ENCODE measurements at regions not wholly inside any gene's neighbourhood (a gene's known extent, or its start where the extent isn't known, plus 50 kb on each side); places are given as distances from the start of the nearest gene placed in this dataset.

DNA sequence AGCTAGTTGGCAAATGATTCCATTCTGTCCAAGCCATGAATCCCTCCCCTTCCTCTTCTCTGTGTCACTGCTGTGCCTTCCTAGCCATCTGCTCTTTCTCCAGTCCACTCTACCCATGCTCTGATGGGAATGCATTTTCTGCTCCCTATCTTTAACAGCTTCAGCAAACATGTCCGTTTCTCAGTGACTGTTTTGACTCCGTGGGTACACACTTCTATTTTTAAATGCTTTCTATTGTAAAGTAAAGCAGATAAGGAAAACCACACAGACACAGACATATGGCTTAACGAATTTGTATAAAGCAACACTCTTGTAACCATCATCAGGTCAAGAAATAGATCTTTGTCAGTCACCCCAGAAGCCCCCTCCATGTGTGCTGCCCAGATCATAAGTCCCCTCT lies 72.4 kb upstream of the KLHL13 start:
- no peak overlapping the region for H3K4me3 ChIP-seq (ENCODE audit: low read depth, low read length, poor library complexity, severe bottlenecking)
- H2AFZ ChIP-seq (ENCODE audit: low read length), result no peak overlapping the region
- no peaks in the 10 kb centered on the region for H3K9me3 ChIP-seq (ENCODE audit: low read length)
- no peak for TF ChIP-seq EZH2 (IDR thresholded peaks at IDR 0.05; ENCODE audit: borderline replicate concordance, low read length)
- TF ChIP-seq, protein P1, sequence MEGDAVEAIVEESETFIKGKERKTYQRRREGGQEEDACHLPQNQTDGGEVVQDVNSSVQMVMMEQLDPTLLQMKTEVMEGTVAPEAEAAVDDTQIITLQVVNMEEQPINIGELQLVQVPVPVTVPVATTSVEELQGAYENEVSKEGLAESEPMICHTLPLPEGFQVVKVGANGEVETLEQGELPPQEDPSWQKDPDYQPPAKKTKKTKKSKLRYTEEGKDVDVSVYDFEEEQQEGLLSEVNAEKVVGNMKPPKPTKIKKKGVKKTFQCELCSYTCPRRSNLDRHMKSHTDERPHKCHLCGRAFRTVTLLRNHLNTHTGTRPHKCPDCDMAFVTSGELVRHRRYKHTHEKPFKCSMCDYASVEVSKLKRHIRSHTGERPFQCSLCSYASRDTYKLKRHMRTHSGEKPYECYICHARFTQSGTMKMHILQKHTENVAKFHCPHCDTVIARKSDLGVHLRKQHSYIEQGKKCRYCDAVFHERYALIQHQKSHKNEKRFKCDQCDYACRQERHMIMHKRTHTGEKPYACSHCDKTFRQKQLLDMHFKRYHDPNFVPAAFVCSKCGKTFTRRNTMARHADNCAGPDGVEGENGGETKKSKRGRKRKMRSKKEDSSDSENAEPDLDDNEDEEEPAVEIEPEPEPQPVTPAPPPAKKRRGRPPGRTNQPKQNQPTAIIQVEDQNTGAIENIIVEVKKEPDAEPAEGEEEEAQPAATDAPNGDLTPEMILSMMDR (IDR thresholded peaks at IDR 0.05; ENCODE audit: low read length), result no peak
- H3K27ac ChIP-seq (ENCODE audit: low read depth, low read length, poor library complexity, severe bottlenecking), result no peak overlapping the region
- no peaks in the 10 kb centered on the region for H3K4me1 ChIP-seq (ENCODE audit: insufficient read depth, low read length, severe bottlenecking)
- no peaks in the 10 kb centered on the region for H4K20me1 ChIP-seq (ENCODE audit: insufficient read depth, low read length)
- H3K9ac ChIP-seq (ENCODE audit: low read length), result no peak overlapping the region
- no peaks in the 10 kb centered on the region for H3F3A ChIP-seq (ENCODE audit: insufficient read depth, low read length)
- H3K9me2 ChIP-seq (ENCODE audit: low read depth, low read length), result no peaks in the 10 kb centered on the region
- H3K27me3 ChIP-seq (ENCODE audit: insufficient read depth, low read length), result no peaks in the 10 kb centered on the region
- no peaks in the 10 kb centered on the region for H3K36me3 ChIP-seq (ENCODE audit: insufficient read depth, low read length)
- H3K4me2 ChIP-seq (ENCODE audit: low read length), result no peak overlapping the region
- H3K79me2 ChIP-seq (ENCODE audit: insufficient read depth, low read length), result no peaks in the 10 kb centered on the region

- H3K4me3 ChIP-seq (ENCODE audit: low read depth, low read length, poor library complexity, severe bottlenecking), result no peak overlapping the region
- no peak overlapping the region for H3K4me2 ChIP-seq (ENCODE audit: low read length)
- no peaks in the 10 kb centered on the region for H3K36me3 ChIP-seq (ENCODE audit: insufficient read depth, low read length)
- no peak overlapping the region for H3K9ac ChIP-seq (ENCODE audit: low read length)
- no peak overlapping the region for H2AFZ ChIP-seq (ENCODE audit: low read length)
- H3K9me3 ChIP-seq (ENCODE audit: low read length), result no peaks in the 10 kb centered on the region
- H3K9me2 ChIP-seq (ENCODE audit: low read depth, low read length), result no peaks in the 10 kb centered on the region
- no peak overlapping the region for H3K27ac ChIP-seq (ENCODE audit: low read depth, low read length, poor library complexity, severe bottlenecking)
- H3K79me2 ChIP-seq (ENCODE audit: insufficient read depth, low read length), result no peaks in the 10 kb centered on the region
- no peaks in the 10 kb centered on the region for H3K4me1 ChIP-seq (ENCODE audit: insufficient read depth, low read length, severe bottlenecking)
- H3F3A ChIP-seq (ENCODE audit: insufficient read depth, low read length), result no peaks in the 10 kb centered on the region
- TF ChIP-seq, protein P1 (IDR thresholded peaks at IDR 0.05; ENCODE audit: low read length), result no peak
- TF ChIP-seq EZH2 (IDR thresholded peaks at IDR 0.05; ENCODE audit: borderline replicate concordance, low read length), result no peak
- no peaks in the 10 kb centered on the region for H3K27me3 ChIP-seq (ENCODE audit: insufficient read depth, low read length)
- no peaks in the 10 kb centered on the region for H4K20me1 ChIP-seq (ENCODE audit: insufficient read depth, low read length)
Measured at GRCh38 chrX:118189628-118190027, 73.0 kb upstream of the KLHL13 start.

DNA sequence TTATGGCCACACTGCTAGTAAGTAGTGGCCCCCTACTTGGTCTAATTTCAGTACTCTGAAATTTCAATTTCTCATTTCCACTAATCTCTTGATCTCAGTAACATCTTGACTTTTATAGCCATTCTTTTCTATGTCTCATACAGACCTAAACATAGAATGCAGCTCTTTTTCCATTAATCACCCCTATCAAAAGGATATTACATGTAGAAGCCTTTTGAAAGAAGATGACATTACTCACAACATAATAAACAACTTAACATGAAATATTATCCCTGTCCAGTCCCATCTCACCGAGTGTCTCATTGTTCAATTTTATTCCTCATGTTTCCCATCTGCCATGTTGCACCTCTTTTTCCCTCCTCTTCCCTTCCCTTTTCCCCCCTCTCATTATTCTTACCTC lies 81.1 kb upstream of the KLHL13 start:
- Histone ChIP-seq H2AFZ (ENCODE audit: low read length) (no peak overlapping the region), H3K9me3 (ENCODE audit: low read length) (no peaks in the 10 kb centered on the region), H4K20me1 (ENCODE audit: insufficient read depth, low read length) (no peaks in the 10 kb centered on the region), H3K9me2 (ENCODE audit: low read depth, low read length) (no peaks in the 10 kb centered on the region), H3K4me1 (ENCODE audit: insufficient read depth, low read length, severe bottlenecking) (no peaks in the 10 kb centered on the region), H3K4me3 (ENCODE audit: low read depth, low read length, poor library complexity, severe bottlenecking) (no peak overlapping the region), H3K27me3 (ENCODE audit: insufficient read depth, low read length) (no peaks in the 10 kb centered on the region), H3K79me2 (ENCODE audit: insufficient read depth, low read length) (no peaks in the 10 kb centered on the region), H3K36me3 (ENCODE audit: insufficient read depth, low read length) (no peaks in the 10 kb centered on the region), H3K9ac (ENCODE audit: low read length) (no peak overlapping the region), H3K4me2 (ENCODE audit: low read length) (no peak overlapping the region), H3F3A (ENCODE audit: insufficient read depth, low read length) (no peaks in the 10 kb centered on the region), H3K27ac (ENCODE audit: low read depth, low read length, poor library complexity, severe bottlenecking) (no peak overlapping the region)
- TF ChIP-seq, protein P1 (IDR thresholded peaks at IDR 0.05; ENCODE audit: low read length), result no peak
- TF ChIP-seq EZH2 (IDR thresholded peaks at IDR 0.05; ENCODE audit: borderline replicate concordance, low read length), result no peak

All from OCI-LY1 (cell line).